T47D (cell line): ENCODE measurements at regions not wholly inside any gene's neighbourhood (a gene's known extent, or its start where the extent isn't known, plus 50 kb on each side); places are given as distances from the start of the nearest gene placed in this dataset.
A peak's percentile ranks its signal among the peaks of the same experiment; 100 is the strongest.

Experiments used
- DNase-seq, 2 experiments: peaks; one replicate each; pipeline versions ENCODE4 v3.0.0 to v3.0.0-alpha.2; 2011 to 2012; ENCODE audit warnings: low read depth in 1 of 2, low spot score in 1 of 2
- JUND ChIP-seq: IDR thresholded peaks from 2 replicates; pipeline ENCODE4 v1.6.1; 2012; ENCODE audit warnings: low read depth
- in situ Hi-C: cut with HindIII; loops from 2 replicates; pipeline ENCODE4 v1.10.0; 2016; ENCODE audit warnings: low sequenced_read_pairs, low pct_unique_long_range_greater_than_20kb

- no peak for TF ChIP-seq JUND
- no peak for DNase-seq
- in situ Hi-C loops: no loop called here
These were observed 226.6 kb downstream of the ALDH8A1 start for GRCh38 chr6:134723081-134723871.

GRCh38 chr6:134722200-134722870, 227.6 kb downstream of the ALDH8A1 start:
- no peak for DNase-seq
- TF ChIP-seq JUND: no peak
- in situ Hi-C loops: no loop called here

GRCh38 chr6:134721060-134721405, 228.9 kb downstream of the ALDH8A1 start:
- in situ Hi-C loops: no loop called here
- no peak for DNase-seq
- TF ChIP-seq JUND: no peak

- DNase-seq: no peak
- no peak for TF ChIP-seq JUND
- in situ Hi-C loops: no loop called here
These were observed 229.4 kb downstream of the ALDH8A1 start for GRCh38 chr6:134720353-134721059.

- no peak for TF ChIP-seq JUND
- in situ Hi-C loops: no loop called here
These were observed 230.0 kb downstream of the ALDH8A1 start for GRCh38 chr6:134719911-134720310.

GRCh38 chr6:134719286-134719685, 230.6 kb downstream of the ALDH8A1 start:
- no peak for TF ChIP-seq JUND
- in situ Hi-C loops: no loop called here
- DNase-seq: no peak

More at GRCh38 chr6:134719911-134720310, 230.0 kb downstream of the ALDH8A1 start:
- no peak for DNase-seq

GRCh38 chr6:134714679-134715078, 235.2 kb downstream of the ALDH8A1 start:
- in situ Hi-C loops: no loop called here
- DNase-seq: peak in 1 of 2 experiments; percentile 16
- no peak for TF ChIP-seq JUND

- DNase-seq: peak in 1 of 2 experiments; percentile 11
- in situ Hi-C loops: no loop called here
These were observed 235.8 kb downstream of the ALDH8A1 start for GRCh38 chr6:134714113-134714512.

GRCh38 chr6:134712311-134712710, 237.6 kb downstream of the ALDH8A1 start:
- in situ Hi-C loops: no loop called here
- TF ChIP-seq JUND: no peak

More at GRCh38 chr6:134714113-134714512, 235.8 kb downstream of the ALDH8A1 start:
- no peak for TF ChIP-seq JUND

GRCh38 chr6:134708079-134708478, 241.8 kb downstream of the ALDH8A1 start:
- in situ Hi-C loops: no loop called here
- TF ChIP-seq JUND: no peak
- DNase-seq: no peak

More at GRCh38 chr6:134712311-134712710, 237.6 kb downstream of the ALDH8A1 start:
- no peak for DNase-seq

GRCh38 chr6:134707342-134708031, 242.4 kb downstream of the ALDH8A1 start:
- peak in 1 of 2 experiments; percentile 38 for DNase-seq
- no peak for TF ChIP-seq JUND
- in situ Hi-C loops: no loop called here

- no peak for TF ChIP-seq JUND
- no peak for DNase-seq
- in situ Hi-C loops: no loop called here
These were observed 243.1 kb downstream of the ALDH8A1 start for GRCh38 chr6:134706806-134707205.
